HG03135 (cell line): ENCODE measurements at regions not wholly inside any gene's neighbourhood (a gene's known extent, or its start where the extent isn't known, plus 50 kb on each side); places are given as distances from the start of the nearest gene placed in this dataset.
"Not testable (repeated sequence)": the region's sequence is repeated elsewhere in the genome, so short reads cannot be mapped to it uniquely, and the experiment has no call there.

Source experiments
- ATAC-seq: cut with Tn5 transposase; IDR thresholded peaks from one replicate; pipeline ENCODE4 v1.9.1; 2021; ENCODE audit warnings: mild to moderate bottlenecking, moderate library complexity; ENCODE audit not compliant: unreplicated experiment

- no peak for ATAC-seq
These were observed 788.4 kb upstream of the TMEFF2 start for GRCh38 chr2:192983173-192983572.

GRCh38 chr2:192978395-192978794 lies 783.7 kb upstream of the TMEFF2 start:
- ATAC-seq: no peak

- no peak for ATAC-seq
These were observed 777.2 kb upstream of the TMEFF2 start for GRCh38 chr2:192971981-192972380.

- ATAC-seq: no peak
These were observed 774.3 kb upstream of the TMEFF2 start for GRCh38 chr2:192969055-192969454.

- ATAC-seq: no peak
These were observed 766.2 kb upstream of the TMEFF2 start for GRCh38 chr2:192960945-192961344.

- not testable (repeated sequence) for ATAC-seq
These were observed 763.9 kb upstream of the TMEFF2 start for GRCh38 chr2:192958615-192959014.

- no peak for ATAC-seq
These were observed 762.7 kb upstream of the TMEFF2 start for GRCh38 chr2:192957425-192957824.

GRCh38 chr2:192953116-192953515 lies 758.4 kb upstream of the TMEFF2 start:
- no peak for ATAC-seq

GRCh38 chr2:192952245-192952644 lies 757.5 kb upstream of the TMEFF2 start:
- no peak for ATAC-seq

- ATAC-seq: no peak
These were observed 753.6 kb upstream of the TMEFF2 start for GRCh38 chr2:192948316-192948715.

GRCh38 chr2:192947352-192947751 lies 752.6 kb upstream of the TMEFF2 start:
- ATAC-seq: no peak

GRCh38 chr2:192940767-192941166 lies 746.0 kb upstream of the TMEFF2 start:
- ATAC-seq: no peak

- ATAC-seq: no peak
These were observed 737.6 kb upstream of the TMEFF2 start for GRCh38 chr2:192932376-192932775.

GRCh38 chr2:192921631-192922030 lies 726.9 kb upstream of the TMEFF2 start:
- not testable (repeated sequence) for ATAC-seq

- no peak for ATAC-seq
These were observed 706.7 kb upstream of the TMEFF2 start for GRCh38 chr2:192901446-192901845.

GRCh38 chr2:192899466-192899865 lies 704.7 kb upstream of the TMEFF2 start:
- ATAC-seq: no peak

GRCh38 chr2:192893976-192894375 lies 699.2 kb upstream of the TMEFF2 start:
- not testable (repeated sequence) for ATAC-seq

GRCh38 chr2:192888109-192888508 lies 693.4 kb upstream of the TMEFF2 start:
- ATAC-seq: no peak

- ATAC-seq: no peak
These were observed 692.6 kb upstream of the TMEFF2 start for GRCh38 chr2:192887337-192887736.

GRCh38 chr2:192886636-192887035 lies 691.9 kb upstream of the TMEFF2 start:
- ATAC-seq: no peak

- ATAC-seq: no peak
These were observed 690.9 kb upstream of the TMEFF2 start for GRCh38 chr2:192885569-192886160.

GRCh38 chr2:192877159-192877558 lies 682.4 kb upstream of the TMEFF2 start:
- ATAC-seq: no peak

GRCh38 chr2:192876698-192877097 lies 682.0 kb upstream of the TMEFF2 start:
- no peak for ATAC-seq
